ENCODE measurements at regions not wholly inside any gene's neighbourhood (a gene's known extent, or its start where the extent isn't known, plus 50 kb on each side); places are given as distances from the start of the nearest gene placed in this dataset.

DNA sequence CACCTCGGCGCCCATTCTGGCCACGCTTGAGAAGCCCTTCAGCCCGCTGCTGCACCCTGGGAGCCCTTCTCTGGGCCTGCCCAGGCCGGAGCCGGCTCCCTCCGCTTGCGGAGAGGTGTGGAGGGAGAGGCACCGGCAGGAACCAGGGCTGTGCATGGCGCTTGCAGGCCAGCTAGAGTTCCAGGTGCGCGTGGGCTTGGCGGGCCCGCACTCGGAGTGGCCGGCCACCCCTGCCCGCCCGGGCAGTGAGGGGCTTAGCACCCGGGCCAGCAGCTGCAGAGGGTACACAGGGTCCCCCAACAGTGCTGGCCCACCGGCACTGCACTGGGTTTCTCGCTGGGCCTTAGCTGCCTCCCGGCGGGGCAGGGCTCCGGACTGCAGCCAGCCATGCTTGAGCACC is 72.3 kb upstream of the SYK start:
- intact Hi-C loops (cut with DNase I): no loop called here
- Histone ChIP-seq H3K36me3 (replicated peaks in 1 of 2) (no peaks in the 10 kb centered on the region), H3K4me3 (no peak overlapping the region), H3K27ac (no peak overlapping the region), H3K27me3 (no peaks in the 10 kb centered on the region), H3K4me1 (replicated peaks in 1 of 2) (no peaks in the 10 kb centered on the region), H3K9me3 (replicated peaks in 1 of 3) (no peaks in the 10 kb centered on the region)
- no peak for TF ChIP-seq POLR2A (IDR thresholded peaks at IDR 0.05)
- TF ChIP-seq, protein P1, sequence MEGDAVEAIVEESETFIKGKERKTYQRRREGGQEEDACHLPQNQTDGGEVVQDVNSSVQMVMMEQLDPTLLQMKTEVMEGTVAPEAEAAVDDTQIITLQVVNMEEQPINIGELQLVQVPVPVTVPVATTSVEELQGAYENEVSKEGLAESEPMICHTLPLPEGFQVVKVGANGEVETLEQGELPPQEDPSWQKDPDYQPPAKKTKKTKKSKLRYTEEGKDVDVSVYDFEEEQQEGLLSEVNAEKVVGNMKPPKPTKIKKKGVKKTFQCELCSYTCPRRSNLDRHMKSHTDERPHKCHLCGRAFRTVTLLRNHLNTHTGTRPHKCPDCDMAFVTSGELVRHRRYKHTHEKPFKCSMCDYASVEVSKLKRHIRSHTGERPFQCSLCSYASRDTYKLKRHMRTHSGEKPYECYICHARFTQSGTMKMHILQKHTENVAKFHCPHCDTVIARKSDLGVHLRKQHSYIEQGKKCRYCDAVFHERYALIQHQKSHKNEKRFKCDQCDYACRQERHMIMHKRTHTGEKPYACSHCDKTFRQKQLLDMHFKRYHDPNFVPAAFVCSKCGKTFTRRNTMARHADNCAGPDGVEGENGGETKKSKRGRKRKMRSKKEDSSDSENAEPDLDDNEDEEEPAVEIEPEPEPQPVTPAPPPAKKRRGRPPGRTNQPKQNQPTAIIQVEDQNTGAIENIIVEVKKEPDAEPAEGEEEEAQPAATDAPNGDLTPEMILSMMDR (IDR thresholded peaks at IDR 0.05): no peak
- 84 to 92% (median 85%) methylated on average over 7 to 24 of the region's 24 CpGs for WGBS, 4 donors
- no peak for DNase-seq

DNA sequence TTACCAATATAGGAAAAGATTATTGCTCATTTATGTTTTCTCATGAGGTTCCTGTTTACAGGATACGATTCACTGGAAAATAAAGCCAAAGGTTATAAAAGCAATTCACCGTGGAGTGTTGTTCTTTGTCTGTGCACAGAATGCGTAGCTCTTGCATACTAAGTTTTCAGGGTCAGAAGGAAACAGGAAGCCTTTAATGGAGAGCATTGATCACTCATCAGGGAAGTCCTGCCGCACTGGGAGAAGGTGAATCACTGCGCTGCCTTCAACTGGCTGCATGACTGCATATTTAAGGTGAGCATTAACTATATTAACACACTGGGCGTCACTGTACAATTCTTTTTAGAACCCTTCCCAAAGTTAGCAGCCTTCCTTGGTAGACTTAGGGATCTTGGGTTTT is 74.1 kb upstream of the SYK start:
- H3K4me1 ChIP-seq (replicated peaks in 1 of 2): no peaks in the 10 kb centered on the region
- no peak for TF ChIP-seq POLR2A (IDR thresholded peaks at IDR 0.05)
- TF ChIP-seq, protein P1 (IDR thresholded peaks at IDR 0.05): no peak
- H3K4me3 ChIP-seq: no peak overlapping the region
- no peak for DNase-seq
- H3K36me3 ChIP-seq (replicated peaks in 1 of 2): no peaks in the 10 kb centered on the region
- H3K27ac ChIP-seq: no peak overlapping the region
- no peaks in the 10 kb centered on the region for H3K9me3 ChIP-seq (replicated peaks in 1 of 3)
- 42 to 77% (median 47%) methylated on average over 6 of the region's 6 CpGs for WGBS, 4 donors
- intact Hi-C loops (cut with DNase I): no loop called here
- H3K27me3 ChIP-seq: no peaks in the 10 kb centered on the region

DNA sequence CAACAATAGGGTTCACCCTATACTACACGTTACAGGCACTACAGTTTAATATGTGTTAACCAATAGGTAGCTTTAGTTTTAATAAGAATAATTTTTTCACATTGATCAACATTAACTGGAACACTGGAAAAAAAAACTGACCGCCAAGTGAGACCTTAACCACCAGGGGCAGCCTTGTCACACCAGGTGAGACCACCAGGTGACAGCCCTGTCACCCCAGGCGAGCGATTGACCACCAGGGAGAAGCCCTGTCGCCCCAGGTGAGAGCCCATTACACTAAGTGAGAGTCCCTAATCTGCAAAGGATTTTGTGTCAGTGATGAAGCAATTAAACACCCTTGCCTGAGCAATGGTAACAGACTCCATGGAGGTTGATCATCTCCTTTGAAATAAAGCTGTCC is 75.4 kb upstream of the SYK start:
- intact Hi-C loops (cut with DNase I): no loop called here
- Histone ChIP-seq H3K4me3 (no peak overlapping the region), H3K9me3 (replicated peaks in 1 of 3) (no peaks in the 10 kb centered on the region), H3K36me3 (replicated peaks in 1 of 2) (no peaks in the 10 kb centered on the region), H3K27ac (no peak overlapping the region), H3K4me1 (replicated peaks in 1 of 2) (no peaks in the 10 kb centered on the region), H3K27me3 (no peaks in the 10 kb centered on the region)
- WGBS, 4 donors: 81 to 96% (median 86%) methylated on average over 5 of the region's 5 CpGs
- TF ChIP-seq, protein P1 (IDR thresholded peaks at IDR 0.05): no peak
- TF ChIP-seq POLR2A (IDR thresholded peaks at IDR 0.05): no peak
- no peak for DNase-seq

DNA sequence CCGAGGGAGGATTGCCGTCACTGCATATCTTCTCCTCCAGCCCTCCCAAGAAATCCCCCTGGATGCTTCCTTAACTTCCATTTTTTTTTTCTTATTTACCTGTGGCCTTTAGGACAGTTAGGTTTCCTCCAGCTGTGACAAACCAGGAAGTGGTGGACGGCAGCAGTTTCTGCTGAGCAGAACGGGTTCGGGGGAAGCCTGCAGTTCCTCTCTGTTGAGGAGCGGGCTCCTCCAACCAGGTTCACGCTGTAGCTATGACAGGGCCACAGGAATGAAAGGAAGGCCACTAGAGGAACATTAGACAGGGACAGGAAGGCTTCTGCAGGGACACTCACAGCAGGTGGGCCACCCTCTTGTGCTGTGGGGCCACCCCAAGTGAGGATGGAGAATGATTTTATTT is 76.7 kb upstream of the SYK start:
- WGBS, 4 donors: 69 to 85% (median 78%) methylated on average over 7 of the region's 7 CpGs
- TF ChIP-seq, protein P1 (IDR thresholded peaks at IDR 0.05): no peak
- TF ChIP-seq POLR2A (IDR thresholded peaks at IDR 0.05): no peak

More for the DNA sequence above, 76.7 kb upstream of the SYK start:
- Histone ChIP-seq H3K27ac (no peak overlapping the region), H3K9me3 (replicated peaks in 1 of 3) (no peaks in the 10 kb centered on the region), H3K4me3 (no peak overlapping the region), H3K4me1 (replicated peaks in 1 of 2) (no peaks in the 10 kb centered on the region), H3K27me3 (no peaks in the 10 kb centered on the region), H3K36me3 (replicated peaks in 1 of 2) (no peaks in the 10 kb centered on the region)
- intact Hi-C loops (cut with DNase I): no loop called here
- no peak for DNase-seq

Data from adrenal gland (tissue), 9 donors.